HG03439 (cell line): ENCODE measurements at regions not wholly inside any gene's neighbourhood (a gene's known extent, or its start where the extent isn't known, plus 50 kb on each side); places are given as distances from the start of the nearest gene placed in this dataset.
"Not testable (repeated sequence)": the region's sequence is repeated elsewhere in the genome, so short reads cannot be mapped to it uniquely, and the experiment has no call there.

Source experiments
- ATAC-seq: cut with Tn5 transposase; IDR thresholded peaks from one replicate; pipeline ENCODE4 v1.9.1; 2021; ENCODE audit warnings: mild to moderate bottlenecking, moderate library complexity; ENCODE audit not compliant: unreplicated experiment

GRCh38 chr10:124194199-124194824 is 100.9 kb upstream of the CHST15 start:
- no peak for ATAC-seq

GRCh38 chr10:124193309-124193696 is 99.9 kb upstream of the CHST15 start:
- no peak for ATAC-seq

- not testable (repeated sequence) for ATAC-seq
These were observed 99.4 kb upstream of the CHST15 start for GRCh38 chr10:124192664-124193308.

- not testable (repeated sequence) for ATAC-seq
These were observed 97.1 kb upstream of the CHST15 start for GRCh38 chr10:124190476-124190875.

GRCh38 chr10:124186956-124187355 is 93.6 kb upstream of the CHST15 start:
- no peak for ATAC-seq

GRCh38 chr10:124185084-124185483 is 91.7 kb upstream of the CHST15 start:
- no peak for ATAC-seq

GRCh38 chr10:124184208-124184830 is 90.9 kb upstream of the CHST15 start:
- no peak for ATAC-seq

GRCh38 chr10:124183617-124184016 is 90.2 kb upstream of the CHST15 start:
- no peak for ATAC-seq

- ATAC-seq = no peak
These were observed 88.7 kb upstream of the CHST15 start for GRCh38 chr10:124182088-124182541.

GRCh38 chr10:124181656-124182055 is 88.3 kb upstream of the CHST15 start:
- ATAC-seq = no peak

- no peak for ATAC-seq
These were observed 87.7 kb upstream of the CHST15 start for GRCh38 chr10:124180947-124181549.

- no peak for ATAC-seq
These were observed 86.8 kb upstream of the CHST15 start for GRCh38 chr10:124180044-124180745.

GRCh38 chr10:124179308-124180043 is 86.1 kb upstream of the CHST15 start:
- ATAC-seq = no peak

GRCh38 chr10:124177180-124177518 is 83.8 kb upstream of the CHST15 start:
- ATAC-seq = no peak

- no peak for ATAC-seq
These were observed 83.2 kb upstream of the CHST15 start for GRCh38 chr10:124176349-124177179.

GRCh38 chr10:124175701-124176348 is 82.4 kb upstream of the CHST15 start:
- ATAC-seq = no peak

GRCh38 chr10:124174673-124175645 is 81.6 kb upstream of the CHST15 start:
- ATAC-seq = no peak

- no peak for ATAC-seq
These were observed 80.7 kb upstream of the CHST15 start for GRCh38 chr10:124174071-124174566.
